ENCODE measurements at regions not wholly inside any gene's neighbourhood (a gene's known extent, or its start where the extent isn't known, plus 50 kb on each side); places are given as distances from the start of the nearest gene placed in this dataset.

DNA sequence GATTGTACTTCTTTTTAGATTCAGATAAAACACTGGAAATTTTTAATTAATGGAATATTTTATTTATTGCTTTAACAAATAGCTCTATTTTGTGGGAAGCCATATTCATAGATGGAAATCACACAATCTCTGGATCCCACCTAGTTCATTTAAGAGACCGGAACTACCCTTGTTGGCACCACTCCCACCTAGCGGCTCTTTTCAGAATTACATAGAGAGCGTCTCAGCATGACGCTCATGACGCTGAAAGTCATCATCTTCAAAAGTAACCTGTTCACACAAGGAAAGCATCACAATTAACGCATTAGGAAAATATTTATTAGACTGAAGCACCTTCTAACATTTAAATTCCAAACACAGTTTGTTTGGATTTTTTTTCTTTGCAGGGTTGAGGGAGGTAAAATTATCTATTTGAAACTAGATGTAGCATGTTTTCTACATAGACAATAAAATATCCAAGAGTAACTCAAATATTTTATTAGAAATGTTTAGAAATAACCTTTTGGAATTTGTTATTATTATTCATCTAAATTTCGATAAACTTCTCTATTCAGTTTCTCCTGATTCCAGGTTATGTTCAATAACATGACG is 214.9 kb upstream of the ARRDC4 start:
- DNase-seq, result no peak

GRCh38 chr15:97747342-97747741 is 213.2 kb upstream of the ARRDC4 start:
- no peak for DNase-seq

GRCh38 chr15:97748576-97748975 is 211.9 kb upstream of the ARRDC4 start:
- DNase-seq, result no peak

GRCh38 chr15:97750060-97750459 is 210.4 kb upstream of the ARRDC4 start:
- DNase-seq, result no peak

GRCh38 chr15:97755726-97756125 is 204.8 kb upstream of the ARRDC4 start:
- no peak for DNase-seq

DNA sequence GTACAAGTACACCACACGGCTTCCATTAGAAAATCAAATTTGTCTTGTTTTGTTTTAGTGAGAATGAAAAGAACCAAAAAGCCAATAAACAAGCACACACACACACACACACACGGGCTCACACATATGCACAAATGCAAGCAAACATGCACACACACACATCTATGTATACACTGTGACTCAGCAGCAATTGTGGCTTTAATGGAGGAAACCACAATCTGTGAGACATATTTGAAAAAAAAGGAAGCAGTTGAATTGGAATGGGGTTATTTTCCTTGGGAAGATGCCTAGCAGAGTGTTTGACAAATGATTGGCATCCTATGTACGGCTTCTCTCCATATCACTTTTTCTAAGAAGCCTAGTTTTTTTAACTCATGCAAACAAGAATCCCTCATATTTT is 201.1 kb upstream of the ARRDC4 start:
- DNase-seq, result no peak

- no peak for DNase-seq
Observed at GRCh38 chr15:97761110-97761509, 199.4 kb upstream of the ARRDC4 start.

DNA sequence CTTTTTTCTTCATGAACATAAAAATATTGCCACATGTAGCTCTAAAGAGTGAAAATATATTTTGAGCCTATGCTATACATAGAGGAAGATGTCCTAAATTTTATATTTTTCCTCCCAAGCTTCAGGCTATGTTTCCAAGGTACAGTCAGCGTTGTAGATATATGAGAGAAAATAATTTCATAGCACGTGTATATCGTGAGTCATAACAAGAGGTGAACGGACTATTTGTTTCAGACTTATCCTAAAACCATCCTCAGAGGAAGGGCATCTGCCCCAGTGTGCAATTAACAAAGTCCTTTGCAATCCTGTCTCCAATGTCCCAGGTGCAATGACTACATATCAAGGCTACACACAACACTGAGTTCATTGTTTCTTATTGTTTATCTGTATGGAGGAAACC is 177.3 kb upstream of the ARRDC4 start:
- no peak for DNase-seq

DNA sequence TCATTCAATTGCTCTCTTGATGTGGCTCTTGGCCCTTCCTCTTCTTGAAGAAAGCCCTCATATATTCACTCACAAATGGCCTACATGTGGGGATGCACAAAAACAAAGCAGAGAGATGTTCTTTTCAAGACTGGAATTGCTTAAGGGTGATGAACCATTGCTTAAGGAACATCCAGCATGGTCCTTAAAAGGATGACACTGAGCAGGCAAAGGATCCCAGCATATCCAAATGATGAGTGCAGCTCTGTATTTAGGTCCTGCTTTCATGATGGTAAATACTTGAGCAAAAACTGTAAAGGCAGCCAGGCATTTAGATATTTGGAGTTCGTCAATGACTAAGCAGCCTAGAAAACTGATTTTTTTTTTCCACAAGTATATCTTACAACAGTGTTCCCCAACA is 173.8 kb upstream of the ARRDC4 start:
- DNase-seq, result no peak

GRCh38 chr15:97790180-97790579 is 170.3 kb upstream of the ARRDC4 start:
- DNase-seq, result no peak

DNA sequence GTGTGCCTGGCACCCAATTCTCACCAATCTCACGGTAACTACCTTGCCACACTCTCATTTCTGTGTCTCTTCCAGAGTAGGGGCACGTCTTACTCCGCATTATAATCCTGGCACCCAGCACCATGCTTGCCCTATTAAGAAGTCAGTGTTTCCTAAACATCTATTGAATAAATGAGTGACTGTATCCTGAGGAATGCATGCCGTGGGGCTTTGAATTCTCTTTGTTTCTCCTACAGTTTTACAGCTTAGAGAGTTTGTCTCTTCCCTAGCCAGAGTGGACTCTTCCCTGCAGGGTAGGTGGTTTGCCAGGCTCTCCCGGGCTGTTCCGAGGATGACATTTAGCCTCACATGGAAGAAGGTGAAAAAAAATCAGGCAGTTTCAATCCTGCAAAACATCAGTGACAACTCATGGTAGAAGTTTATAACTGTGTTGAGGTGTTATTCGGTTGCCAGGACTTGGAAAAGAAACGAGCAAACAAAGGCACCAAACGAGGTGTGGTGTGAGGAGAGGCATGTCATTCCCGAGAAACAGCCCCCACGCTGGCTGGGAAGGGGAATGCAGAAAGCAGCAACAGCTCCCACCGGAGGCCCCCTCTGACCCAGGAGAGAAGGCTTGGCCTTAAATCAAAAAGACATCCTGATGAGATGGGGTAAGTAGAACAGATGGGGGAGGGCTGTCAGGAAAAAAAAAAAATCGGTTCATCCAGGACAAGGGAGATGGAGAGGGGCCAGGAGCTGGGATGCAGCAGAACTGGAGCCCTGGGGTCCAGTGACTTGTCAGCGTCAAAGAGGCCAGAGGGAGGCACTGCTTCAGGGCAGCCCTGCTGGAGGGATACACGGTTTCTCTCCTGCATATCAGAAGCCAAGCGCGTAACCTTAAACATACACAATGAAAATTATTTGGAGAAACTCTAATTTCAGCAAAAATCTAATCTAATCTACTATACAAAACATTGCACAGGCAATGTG is 168.4 kb upstream of the ARRDC4 start:
- no peak for DNase-seq

GRCh38 chr15:97804950-97805349 is 155.6 kb upstream of the ARRDC4 start:
- no peak for DNase-seq

DNA sequence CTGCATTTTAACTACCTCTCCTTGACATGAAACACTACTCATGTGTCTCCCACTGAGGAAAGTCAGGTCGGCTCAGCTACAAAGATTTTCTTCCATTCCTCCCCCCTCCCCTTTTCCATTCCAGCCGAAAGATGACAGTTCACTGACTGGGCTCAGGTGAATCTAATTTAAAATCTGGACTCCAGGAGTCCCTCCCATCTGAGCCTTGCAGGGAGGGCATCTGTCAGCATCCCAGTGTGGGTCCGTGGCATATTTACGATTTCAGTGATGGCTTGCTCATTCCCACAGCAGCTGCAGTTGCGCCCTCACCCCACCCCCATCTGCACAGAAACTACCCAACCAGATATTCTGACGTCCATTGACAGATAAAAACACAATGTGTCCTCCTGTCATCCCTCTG is 153.7 kb upstream of the ARRDC4 start:
- DNase-seq, result no peak

DNA sequence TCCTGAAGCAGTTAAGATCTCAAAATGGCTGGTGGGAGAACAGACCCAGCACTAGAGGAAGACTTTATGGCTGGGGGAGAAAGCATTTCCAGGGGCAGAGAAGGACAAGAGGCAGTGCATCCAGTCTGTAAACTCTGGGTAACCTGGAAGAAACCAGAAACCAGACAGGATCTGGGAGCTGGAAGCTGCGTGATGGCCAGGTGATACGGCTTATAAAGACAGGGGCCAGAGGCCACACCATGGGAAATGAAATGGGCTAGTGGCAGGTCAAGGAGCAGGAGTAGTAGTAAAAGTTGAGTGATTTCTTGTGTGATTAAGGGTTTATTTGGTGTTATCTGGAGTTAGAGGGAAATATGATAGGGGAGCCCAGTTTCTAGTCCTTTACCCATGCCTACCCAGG is 144.7 kb upstream of the ARRDC4 start:
- DNase-seq, result no peak

DNA sequence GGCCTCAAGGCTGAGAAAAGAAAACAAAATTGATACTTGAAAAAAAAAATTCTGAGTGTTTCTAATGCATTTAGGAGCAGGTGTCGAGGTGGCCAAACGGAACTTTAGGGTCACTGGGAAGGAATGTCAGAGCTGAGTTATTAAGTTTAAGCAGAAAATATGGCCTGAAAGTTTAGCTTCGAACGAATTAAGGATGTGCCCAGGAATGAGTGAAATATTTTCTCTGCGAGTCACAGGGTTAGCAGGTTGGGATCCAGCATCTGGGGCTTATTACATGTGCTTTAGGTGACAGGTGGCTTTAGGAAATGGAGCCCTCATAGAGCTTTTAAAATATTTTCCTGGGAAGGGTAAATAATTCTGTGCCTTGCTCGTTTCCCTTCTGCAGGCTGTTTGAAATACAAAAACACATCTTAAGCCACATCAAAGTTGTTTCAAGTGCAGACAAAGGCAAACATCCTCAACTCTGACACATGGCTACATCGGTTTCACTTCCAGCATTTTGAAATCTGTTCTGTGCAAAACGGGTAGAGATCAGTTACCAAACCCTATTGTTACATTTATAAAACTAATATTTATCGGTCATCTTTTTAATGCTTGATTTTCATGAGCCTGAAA is 143.1 kb upstream of the ARRDC4 start:
- DNase-seq, result no peak

- no peak for DNase-seq
Observed at GRCh38 chr15:97836003-97836402, 124.5 kb upstream of the ARRDC4 start.

DNA sequence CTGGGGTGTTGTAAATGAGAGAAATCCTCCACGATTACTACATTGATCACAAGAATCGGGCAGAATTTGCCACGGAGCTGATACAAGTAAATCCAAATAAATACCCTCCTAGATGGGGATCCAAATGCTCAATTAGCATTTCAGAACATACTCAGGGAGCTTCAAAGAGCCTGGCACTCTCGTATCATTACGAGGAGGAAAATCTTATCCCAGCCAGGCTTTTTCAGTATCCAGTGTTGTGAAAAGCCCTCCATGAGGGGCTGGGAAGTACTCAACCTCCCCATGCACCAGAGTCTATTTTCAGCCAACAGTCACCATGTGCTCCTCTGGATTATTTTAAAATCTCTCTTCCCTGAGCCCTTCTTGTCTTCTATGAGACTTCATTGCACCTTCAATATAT is 122.6 kb upstream of the ARRDC4 start:
- DNase-seq, result no peak

- no peak for DNase-seq
Observed at GRCh38 chr15:97838606-97839210, 121.8 kb upstream of the ARRDC4 start.

DNA sequence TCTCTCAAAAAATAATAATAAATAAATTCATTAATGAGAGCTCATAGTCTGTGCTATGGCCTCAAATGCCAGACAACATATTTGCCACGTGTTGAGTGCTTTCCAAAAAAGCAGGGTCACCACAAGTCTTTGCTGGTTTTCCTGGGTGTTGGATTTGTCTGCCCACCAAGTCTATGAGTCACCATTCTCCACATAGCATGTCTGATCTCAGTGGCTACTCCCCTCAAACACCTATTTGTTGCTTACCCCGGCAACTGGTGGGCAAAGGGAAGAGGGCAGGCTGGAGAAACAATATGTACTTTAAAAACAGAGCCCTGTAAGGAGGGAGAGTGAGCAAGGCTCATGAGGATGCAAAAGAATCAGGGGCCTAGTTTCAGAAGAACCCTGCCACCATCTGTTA is 120.0 kb upstream of the ARRDC4 start:
- DNase-seq, result no peak

- no peak for DNase-seq
Observed at GRCh38 chr15:97841558-97841957, 118.9 kb upstream of the ARRDC4 start.

DNA sequence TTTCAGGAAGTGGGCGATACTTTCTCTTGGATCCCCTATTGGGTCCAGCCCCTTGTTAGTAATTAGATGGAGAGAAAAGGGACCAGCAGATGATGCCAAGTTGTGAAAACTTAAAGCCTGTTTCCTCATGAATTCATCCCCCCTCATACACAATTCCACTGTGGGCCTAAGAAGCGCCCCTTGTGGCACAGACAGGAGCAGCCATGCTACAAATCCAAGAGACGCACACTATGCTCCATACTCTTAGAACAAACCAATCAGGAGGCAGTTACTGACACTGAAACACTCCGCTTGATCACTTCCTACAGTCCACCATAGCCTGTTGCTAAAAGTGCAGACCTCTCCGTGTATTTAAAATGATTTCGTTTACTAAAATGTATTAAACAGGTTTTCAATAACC is 111.3 kb upstream of the ARRDC4 start:
- DNase-seq, result no peak

GRCh38 chr15:97858296-97858695 is 102.2 kb upstream of the ARRDC4 start:
- no peak for DNase-seq

- DNase-seq, result no peak
Observed at GRCh38 chr15:97861529-97862260, 98.8 kb upstream of the ARRDC4 start.
